HEK293 (cell line): ENCODE measurements at regions not wholly inside any gene's neighbourhood (a gene's known extent, or its start where the extent isn't known, plus 50 kb on each side); places are given as distances from the start of the nearest gene placed in this dataset.

ENCODE experiments used
- CTCF ChIA-PET: fragments of 350-600 bp; formaldehyde crosslinking; extraction: SDS; loops from one replicate; lab custom pipeline; 2021; ENCODE audit warnings: antibody characterized with exemption; lab: Yijun Ruan, JAX
- POLR2A ChIA-PET: fragments of 300-600 bp; formaldehyde crosslinking; extraction: SDS; loops from one replicate; lab custom pipeline; 2020; ENCODE audit warnings: antibody characterized with exemption, inconsistent platforms; lab: Yijun Ruan, JAX
- H3K27ac ChIP-seq: fragments of 200-500 bp; sonication (Bioruptor generic); 2 replicates; pipeline ENCODE4 v1.5.1; 2014; ENCODE audit warnings: low read depth, low read length, control low read depth, inconsistent platforms; ENCODE audit errors: extremely low read depth
- H3K36me3 ChIP-seq, 2 experiments: fragments of 200-500 bp in 1 of 2; sonication (Bioruptor generic) in 1 of 2; 1 replicate in 1 of 2; 2 replicates in 1 of 2; pipeline ENCODE4 v1.5.1; 2014 to 2017; ENCODE audit warnings: inconsistent platforms in 2 of 2, low read length in 2 of 2; ENCODE audit not compliant: control insufficient read depth in 2 of 2, insufficient read depth in 1 of 2
- H3K4me1 ChIP-seq: fragments of 200-500 bp; sonication (Bioruptor generic); 2 replicates; pipeline ENCODE4 v1.5.1; 2014; ENCODE audit warnings: mild to moderate bottlenecking, low read length, inconsistent platforms; ENCODE audit not compliant: control insufficient read depth, insufficient read depth
- H3K4me3 ChIP-seq: 2 replicates; pipeline ENCODE4 v1.5.1; 2011; ENCODE audit warnings: low read depth, mild to moderate bottlenecking, control low read depth, low read length, moderate library complexity
- H3K9me3 ChIP-seq: fragments of 200-500 bp; sonication (Bioruptor generic); 2 replicates; pipeline ENCODE4 v1.5.1; 2014; ENCODE audit warnings: low read depth, low read length, inconsistent platforms; ENCODE audit not compliant: control insufficient read depth, insufficient read depth
- GFI1B ChIP-seq: fragments of 450-650 bp; formaldehyde crosslinking; IDR thresholded peaks from 2 replicates; pipeline ENCODE4 v1.5.1; 2016; ENCODE audit warnings: missing biosample characterization, missing genetic modification characterization
- KLF1 ChIP-seq: fragments of 450-650 bp; formaldehyde crosslinking; IDR thresholded peaks from 2 replicates; pipeline ENCODE4 v1.5.1; 2016; ENCODE audit warnings: missing biosample characterization, missing genetic modification characterization
- KLF16 ChIP-seq: fragments of 450-650 bp; formaldehyde crosslinking; IDR thresholded peaks from 2 replicates; pipeline ENCODE4 v1.5.1; 2017; ENCODE audit warnings: missing biosample characterization, missing genetic modification characterization
- PRDM1 ChIP-seq: fragments of 450-650 bp; formaldehyde crosslinking; IDR thresholded peaks from 2 replicates; pipeline ENCODE4; 2016; ENCODE audit warnings: missing biosample characterization, missing genetic modification characterization
- PRDM2 ChIP-seq: fragments of 450-650 bp; formaldehyde crosslinking; IDR thresholded peaks from 2 replicates; pipeline ENCODE4 v1.5.1; 2016; ENCODE audit warnings: missing biosample characterization, missing genetic modification characterization, borderline replicate concordance
- SCRT2 ChIP-seq: fragments of 450-650 bp; formaldehyde crosslinking; IDR thresholded peaks from 2 replicates; pipeline ENCODE4 v1.5.1; 2016; ENCODE audit warnings: missing biosample characterization, missing genetic modification characterization
- TCF7L2 ChIP-seq: IDR thresholded peaks from 2 replicates; pipeline ENCODE4 v1.6.1; 2011; ENCODE audit warnings: low read depth, mild to moderate bottlenecking, inconsistent platforms, low read length, moderate library complexity, borderline replicate concordance
- ZNF16 ChIP-seq: fragments of 450-650 bp; formaldehyde crosslinking; IDR thresholded peaks from 2 replicates; pipeline ENCODE4 v1.5.1; 2016; ENCODE audit warnings: low read depth, missing biosample characterization, missing genetic modification characterization
- ZNF324 ChIP-seq: fragments of 450-650 bp; formaldehyde crosslinking; IDR thresholded peaks from 2 replicates; pipeline ENCODE4 v1.5.1; 2016; ENCODE audit warnings: missing biosample characterization, missing genetic modification characterization
- ZNF416 ChIP-seq: fragments of 450-650 bp; formaldehyde crosslinking; IDR thresholded peaks from 2 replicates; pipeline ENCODE4 v1.5.1; 2016; ENCODE audit warnings: missing biosample characterization, missing genetic modification characterization
- ZNF585B ChIP-seq: fragments of 450-650 bp; formaldehyde crosslinking; IDR thresholded peaks from 2 replicates; pipeline ENCODE4 v1.5.1; 2016; ENCODE audit warnings: missing biosample characterization, missing genetic modification characterization
- ZNF596 ChIP-seq: fragments of 450-650 bp; IDR thresholded peaks from 2 replicates; pipeline ENCODE4 v1.5.0; 2018; ENCODE audit warnings: missing biosample characterization, mild to moderate bottlenecking, missing genetic modification characterization, moderate library complexity
- ZNF747 ChIP-seq: fragments of 450-650 bp; formaldehyde crosslinking; IDR thresholded peaks from 2 replicates; pipeline ENCODE4 v1.5.1; 2016; ENCODE audit warnings: missing biosample characterization, missing genetic modification characterization
- ZNF776 ChIP-seq: fragments of 450-650 bp; formaldehyde crosslinking; IDR thresholded peaks from 2 replicates; pipeline ENCODE4 v1.5.0; 2017; ENCODE audit warnings: missing biosample characterization, missing genetic modification characterization, borderline replicate concordance

GRCh38 chr10:10053051-10053450, 964.6 kb upstream of the CELF2 start (continued):
- no peak for TF ChIP-seq ZNF16 (tag by site-specific recombination)

GRCh38 chr10:10054466-10054865, 963.2 kb upstream of the CELF2 start:
- no peaks in the 10 kb centered on the region for H3K9me3 ChIP-seq
- CTCF ChIA-PET = interaction anchor here (0.6 kb wide), 2 partner anchors 446 to 1182 kb away, joined by 3 to 4 read pairs; no protein-coding TSS in a partner anchor
- POLR2A ChIA-PET = no interaction called here
- H3K36me3 ChIP-seq = no peaks in the 10 kb centered on the region
- no peak overlapping the region for H3K27ac ChIP-seq
- H3K4me3 ChIP-seq = no peak overlapping the region
- TF ChIP-seq SCRT2 (tag by site-specific recombination) = no peak
- H3K4me1 ChIP-seq = peaks cover 3% of the 10 kb centered on the region; the same call in 1 of the 2 replicates

- Histone ChIP-seq H3K4me3 (no peak overlapping the region), H3K4me1 (peaks cover 3% of the 10 kb centered on the region; the same call in 1 of the 2 replicates), H3K9me3 (no peaks in the 10 kb centered on the region), H3K36me3 (no peaks in the 10 kb centered on the region), H3K27ac (no peak overlapping the region)
- TF ChIP-seq ZNF585B (tag by site-specific recombination) (no peak), ZNF596 (tag by site-specific recombination) (no peak), ZNF776 (tag by site-specific recombination) (no peak), TCF7L2 (no peak), ZNF416 (tag by site-specific recombination) (no peak), ZNF747 (tag by site-specific recombination) (no peak), PRDM1 (no peak), ZNF324 (tag by site-specific recombination) (no peak), KLF1 (tag by site-specific recombination) (no peak), GFI1B (tag by site-specific recombination) (no peak), PRDM2 (no peak)
- POLR2A ChIA-PET = no interaction called here
- CTCF ChIA-PET = interaction anchor here (0.6 kb wide), 1 partner anchor 26 kb away, joined by 3 read pairs; no protein-coding TSS in a partner anchor
These were observed 961.8 kb upstream of the CELF2 start for GRCh38 chr10:10055656-10056442.

- Histone ChIP-seq H3K4me1 (peaks cover 3% of the 10 kb centered on the region; the same call in 1 of the 2 replicates), H3K36me3 (no peaks in the 10 kb centered on the region), H3K4me3 (no peak overlapping the region), H3K27ac (no peak overlapping the region), H3K9me3 (no peaks in the 10 kb centered on the region)
- no peak for TF ChIP-seq KLF16 (tag by site-specific recombination)
- CTCF ChIA-PET = no interaction called here
- POLR2A ChIA-PET = no interaction called here
These were observed 960.7 kb upstream of the CELF2 start for GRCh38 chr10:10056961-10057360.
